ENCODE measurements at regions not wholly inside any gene's neighbourhood (a gene's known extent, or its start where the extent isn't known, plus 50 kb on each side); places are given as distances from the start of the nearest gene placed in this dataset.

DNA sequence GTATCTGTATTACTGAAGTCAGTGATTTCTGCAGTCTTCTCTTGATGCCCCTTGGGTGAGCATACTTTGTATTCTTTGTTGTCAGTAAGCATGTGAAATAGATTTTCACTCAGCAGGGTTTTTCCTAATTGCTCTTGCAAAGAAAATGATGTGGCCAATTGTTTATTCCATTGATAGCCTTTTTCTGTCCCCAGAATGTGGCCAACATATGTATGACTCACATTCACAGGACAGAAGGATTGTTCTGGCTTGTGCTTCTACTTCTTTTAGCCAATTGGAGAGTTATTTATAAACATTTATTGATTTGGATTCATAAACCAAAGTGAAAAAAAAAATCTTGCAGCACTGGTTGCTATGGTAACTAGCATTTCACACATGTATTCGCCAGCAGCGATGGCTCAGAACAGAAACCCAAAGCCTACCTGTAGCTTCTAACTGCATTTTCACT, 54.4 kb upstream of the RBM24 start:
- DNase-seq (ENCODE audit: low read depth): no peak
- no peak overlapping the region for H3K4me3 ChIP-seq (replicated peaks; ENCODE audit: low read depth, low read length)
- TF ChIP-seq, protein P1, sequence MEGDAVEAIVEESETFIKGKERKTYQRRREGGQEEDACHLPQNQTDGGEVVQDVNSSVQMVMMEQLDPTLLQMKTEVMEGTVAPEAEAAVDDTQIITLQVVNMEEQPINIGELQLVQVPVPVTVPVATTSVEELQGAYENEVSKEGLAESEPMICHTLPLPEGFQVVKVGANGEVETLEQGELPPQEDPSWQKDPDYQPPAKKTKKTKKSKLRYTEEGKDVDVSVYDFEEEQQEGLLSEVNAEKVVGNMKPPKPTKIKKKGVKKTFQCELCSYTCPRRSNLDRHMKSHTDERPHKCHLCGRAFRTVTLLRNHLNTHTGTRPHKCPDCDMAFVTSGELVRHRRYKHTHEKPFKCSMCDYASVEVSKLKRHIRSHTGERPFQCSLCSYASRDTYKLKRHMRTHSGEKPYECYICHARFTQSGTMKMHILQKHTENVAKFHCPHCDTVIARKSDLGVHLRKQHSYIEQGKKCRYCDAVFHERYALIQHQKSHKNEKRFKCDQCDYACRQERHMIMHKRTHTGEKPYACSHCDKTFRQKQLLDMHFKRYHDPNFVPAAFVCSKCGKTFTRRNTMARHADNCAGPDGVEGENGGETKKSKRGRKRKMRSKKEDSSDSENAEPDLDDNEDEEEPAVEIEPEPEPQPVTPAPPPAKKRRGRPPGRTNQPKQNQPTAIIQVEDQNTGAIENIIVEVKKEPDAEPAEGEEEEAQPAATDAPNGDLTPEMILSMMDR (IDR thresholded peaks at IDR 0.05; ENCODE audit: low read length, missing control alignments): no peak

DNA sequence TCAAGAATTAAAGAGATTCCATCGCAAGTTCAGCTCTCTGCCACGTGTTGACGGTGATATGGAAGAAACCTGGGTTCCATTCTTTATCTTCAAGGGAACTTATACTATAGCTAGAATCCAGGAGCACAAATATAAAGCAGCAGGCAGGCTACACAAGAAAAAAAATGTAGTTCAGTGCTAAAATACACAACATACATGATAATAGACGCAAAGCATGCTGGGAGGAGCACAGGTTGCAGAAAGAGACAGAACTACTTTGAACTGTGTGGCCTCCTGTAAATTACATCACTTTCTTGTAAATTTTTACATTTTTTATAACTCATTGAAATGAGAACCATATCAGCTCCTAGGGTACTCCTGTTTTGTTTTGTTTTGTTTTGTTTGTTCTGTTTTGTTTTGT, 53.8 kb upstream of the RBM24 start:
- TF ChIP-seq, protein P1 (IDR thresholded peaks at IDR 0.05; ENCODE audit: low read length, missing control alignments): no peak
- no peak overlapping the region for H3K4me3 ChIP-seq (replicated peaks; ENCODE audit: low read depth, low read length)
- no peak for DNase-seq (ENCODE audit: low read depth)

All from fibroblast of pulmonary artery (primary cell).